B cell (primary cell): ENCODE measurements at regions not wholly inside any gene's neighbourhood (a gene's known extent, or its start where the extent isn't known, plus 50 kb on each side); places are given as distances from the start of the nearest gene placed in this dataset.

Experiments
- ATAC-seq: fragments of 200-7000 bp; cut with Tn5 transposase; one replicate; pipeline ENCODE4 v1.10.0; 2021; ENCODE audit warnings: low read depth, mild to moderate bottlenecking, moderate number of reproducible peaks, moderate library complexity
- CTCF ChIA-PET: fragments of 350-600 bp; sonication (Branson Sonifier 250); formaldehyde crosslinking; loops from one replicate; lab custom pipeline; 2021; ENCODE audit warnings: antibody characterized with exemption, inconsistent platforms; lab: Charles Lee
- POLR2A ChIA-PET: fragments of 350-600 bp; sonication (Branson Sonifier 250); formaldehyde crosslinking; loops from one replicate; lab custom pipeline; 2021; ENCODE audit warnings: antibody characterized with exemption; lab: Charles Lee
- DNase-seq: peaks from one replicate; pipeline ENCODE4 v3.0.0; 2013
- H2AFZ ChIP-seq: 2 replicates; pipeline ENCODE4 v1.6.1; 2012; ENCODE audit warnings: mild to moderate bottlenecking, low read depth, low read length; ENCODE audit not compliant: insufficient read depth, poor library complexity, severe bottlenecking
- H3K27ac ChIP-seq, 2 donors: 1 replicate in 1 of 2; 2 replicates in 1 of 2; pipeline ENCODE4 v1.5.1; 2012 to 2013; ENCODE audit warnings: low read length in 2 of 2, mild to moderate bottlenecking in 2 of 2, moderate library complexity in 1 of 2
- H3K27me3 ChIP-seq, 4 experiments: fragments of 200-600 bp in 1 of 4; sonication (generic) in 1 of 4; replicated peaks in 1 of 4; 1 replicate in 2 of 4; 2 replicates in 2 of 4; pipeline versions ENCODE4 v1.6.1 to v1.7.0; 2013 to 2016; ENCODE audit warnings: low read length in 3 of 4, mild to moderate bottlenecking in 2 of 4, mixed read lengths in 1 of 4, moderate library complexity in 1 of 4; ENCODE audit not compliant: insufficient read depth in 4 of 4, control insufficient read depth in 3 of 4; ENCODE audit errors: control extremely low read depth in 1 of 4
- H3K36me3 ChIP-seq, 2 experiments: replicated peaks in 1 of 2; 1 replicate in 1 of 2; 2 replicates in 1 of 2; pipeline versions ENCODE4 v1.6.1 to v1.7.1; 2013; ENCODE audit warnings: low read length in 1 of 2; ENCODE audit not compliant: insufficient read depth in 2 of 2, control insufficient read depth in 1 of 2; ENCODE audit errors: control extremely low read depth in 1 of 2, extremely low read depth in 1 of 2
- H3K4me1 ChIP-seq, 2 donors: fragments of 200-600 bp in 1 of 2; sonication (generic) in 1 of 2; 1 replicate in 1 of 2; 2 replicates in 1 of 2; pipeline versions ENCODE4 v1.5.1 to v1.6.1; 2013 to 2017; ENCODE audit warnings: low read length in 2 of 2; ENCODE audit not compliant: control insufficient read depth in 2 of 2, insufficient read depth in 2 of 2
- H3K4me2 ChIP-seq: replicated peaks from 2 replicates; pipeline ENCODE3; 2012; ENCODE audit warnings: mild to moderate bottlenecking, low read depth, low read length; ENCODE audit not compliant: poor library complexity, severe bottlenecking
- H3K4me3 ChIP-seq, 5 experiments: fragments of 200-600 bp in 1 of 5; sonication (generic) in 1 of 5; 1 replicate in 3 of 5; 2 replicates in 2 of 5; pipeline versions ENCODE4 v1.5.1 to v1.7.0; 2011 to 2016; ENCODE audit warnings: low read length in 4 of 5, mild to moderate bottlenecking in 4 of 5, low read depth in 2 of 5, control low read depth in 1 of 5, moderate library complexity in 1 of 5; ENCODE audit not compliant: insufficient read depth in 1 of 5; ENCODE audit errors: control extremely low read depth in 1 of 5, extremely low read depth in 1 of 5
- H3K79me2 ChIP-seq: fragments of 200-600 bp; sonication (generic); one replicate; pipeline ENCODE4 v1.6.0; 2016; ENCODE audit warnings: low read length; ENCODE audit not compliant: control insufficient read depth, insufficient read depth
- H3K9ac ChIP-seq: fragments of 200-600 bp; sonication (generic); 2 replicates; pipeline ENCODE4 v1.6.1; 2017; ENCODE audit warnings: mild to moderate bottlenecking, low read length, moderate library complexity
- H3K9me3 ChIP-seq, 3 donors: one replicate each; pipeline versions ENCODE4 v1.6.1 to v1.7.1; 2013; ENCODE audit warnings: low read length in 2 of 3; ENCODE audit not compliant: control insufficient read depth in 2 of 3, insufficient read depth in 1 of 3; ENCODE audit errors: control extremely low read depth in 1 of 3
- H4K20me1 ChIP-seq: 2 replicates; pipeline ENCODE4 v1.6.0; 2012; ENCODE audit warnings: mild to moderate bottlenecking, low read length; ENCODE audit not compliant: insufficient read depth, control insufficient read depth, poor library complexity, severe bottlenecking
- H3K27ac Mint-ChIP-seq: one replicate; pipeline ENCODE4 v1.8.0; 2021; ENCODE audit warnings: mixed read lengths
- H3K27me3 Mint-ChIP-seq: one replicate; pipeline ENCODE4 v1.8.0; 2021; ENCODE audit warnings: mixed read lengths
- H3K4me1 Mint-ChIP-seq: one replicate; pipeline ENCODE4 v1.8.0; 2021; ENCODE audit warnings: mixed read lengths
- H3K4me3 Mint-ChIP-seq: one replicate; pipeline ENCODE4 v1.8.0; 2021; ENCODE audit warnings: mixed read lengths
- H3K9me3 Mint-ChIP-seq: one replicate; pipeline ENCODE4 v1.8.0; 2022; ENCODE audit warnings: mixed read lengths; ENCODE audit not compliant: insufficient read depth
- EZH2 ChIP-seq: IDR thresholded peaks from 2 replicates; pipeline ENCODE4 v1.6.1; 2012; ENCODE audit warnings: borderline replicate concordance, low read depth, mild to moderate bottlenecking, moderate library complexity, low read length; ENCODE audit not compliant: insufficient read depth, poor library complexity, severe bottlenecking
- WGBS: methylation state at CpG from one replicate; pipeline ENCODE4 v1.1.5; 2013; ENCODE audit warnings: missing lambda C conversion rate; ENCODE audit not compliant: insufficient coverage; 5-methylcytosine and 5-hydroxymethylcytosine counted together
- intact Hi-C: fragments of 100-400 bp; cut with micrococcal nuclease; formaldehyde crosslinking; loops from one replicate; pipeline ENCODE4 v1.10.0; 2022
- TF ChIP-seq, protein P1 (sequence below): fragments of 200-600 bp; IDR thresholded peaks from one replicate; pipeline ENCODE4 v1.8.0; 2022; ENCODE audit warnings: antibody characterized with exemption, mild to moderate bottlenecking

DNA sequence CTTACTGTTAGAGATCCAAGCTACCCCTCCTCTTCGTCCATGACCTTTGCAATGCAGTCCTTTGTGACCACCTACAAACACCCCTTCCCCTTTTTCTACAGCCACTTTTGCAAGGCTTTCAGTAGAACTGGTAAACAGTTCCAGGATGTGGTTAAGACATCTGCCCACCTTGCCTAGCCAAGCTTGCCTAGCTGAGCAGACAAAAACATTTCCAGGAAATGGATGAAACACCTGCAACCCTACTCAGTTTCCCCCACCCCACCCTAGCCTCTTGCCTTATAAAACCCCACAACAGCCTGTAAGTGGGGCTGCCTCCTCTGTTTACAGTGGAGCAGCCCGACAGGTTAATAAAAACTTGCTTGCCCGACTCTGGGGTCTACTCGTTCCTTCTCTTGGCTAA is 133.8 kb downstream of the ZC4H2 start:
- Mint-ChIP-seq H3K27ac (peak overlapping the region; percentile 92), H3K9me3 (peaks cover 8% of the 10 kb centered on the region), H3K4me3 (peak overlapping the region; percentile 38), H3K27me3 (no peaks in the 10 kb centered on the region), H3K4me1 (peaks cover 31% of the 10 kb centered on the region)
- Histone ChIP-seq H2AFZ (no peak overlapping the region), H3K9ac (no peak overlapping the region), H3K27me3 (no peaks in the 10 kb centered on the region), H3K79me2 (no peaks in the 10 kb centered on the region), H3K4me3 (no peak overlapping the region), H4K20me1 (no peaks in the 10 kb centered on the region), H3K4me2 (peak overlapping the region; percentile 27), H3K4me1 (peaks cover 19 to 29% of the 10 kb centered on the region in 2 donors), H3K27ac (peak overlapping the region; percentile 67 to 78), H3K36me3 (no peaks in the 10 kb centered on the region), H3K9me3 (peaks cover 3 to 45% (median 43%) of the 10 kb centered on the region in 3 donors)
- ATAC-seq (peak; percentile 82), DNase-seq (peak; percentile 29)
- ChIA-PET CTCF (no interaction called here), POLR2A (interaction anchor here (0.8 to 0.9 kb wide), 2 partner anchors 8 to 637 kb away, joined by 3 read pairs; partner anchors contain the start of gene AMER1)
- WGBS: 23% methylated on average over 4 of the region's 4 CpGs
- TF ChIP-seq, protein P1, sequence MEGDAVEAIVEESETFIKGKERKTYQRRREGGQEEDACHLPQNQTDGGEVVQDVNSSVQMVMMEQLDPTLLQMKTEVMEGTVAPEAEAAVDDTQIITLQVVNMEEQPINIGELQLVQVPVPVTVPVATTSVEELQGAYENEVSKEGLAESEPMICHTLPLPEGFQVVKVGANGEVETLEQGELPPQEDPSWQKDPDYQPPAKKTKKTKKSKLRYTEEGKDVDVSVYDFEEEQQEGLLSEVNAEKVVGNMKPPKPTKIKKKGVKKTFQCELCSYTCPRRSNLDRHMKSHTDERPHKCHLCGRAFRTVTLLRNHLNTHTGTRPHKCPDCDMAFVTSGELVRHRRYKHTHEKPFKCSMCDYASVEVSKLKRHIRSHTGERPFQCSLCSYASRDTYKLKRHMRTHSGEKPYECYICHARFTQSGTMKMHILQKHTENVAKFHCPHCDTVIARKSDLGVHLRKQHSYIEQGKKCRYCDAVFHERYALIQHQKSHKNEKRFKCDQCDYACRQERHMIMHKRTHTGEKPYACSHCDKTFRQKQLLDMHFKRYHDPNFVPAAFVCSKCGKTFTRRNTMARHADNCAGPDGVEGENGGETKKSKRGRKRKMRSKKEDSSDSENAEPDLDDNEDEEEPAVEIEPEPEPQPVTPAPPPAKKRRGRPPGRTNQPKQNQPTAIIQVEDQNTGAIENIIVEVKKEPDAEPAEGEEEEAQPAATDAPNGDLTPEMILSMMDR: no peak
- no peak for TF ChIP-seq EZH2
- intact Hi-C loops: no loop called here

DNA sequence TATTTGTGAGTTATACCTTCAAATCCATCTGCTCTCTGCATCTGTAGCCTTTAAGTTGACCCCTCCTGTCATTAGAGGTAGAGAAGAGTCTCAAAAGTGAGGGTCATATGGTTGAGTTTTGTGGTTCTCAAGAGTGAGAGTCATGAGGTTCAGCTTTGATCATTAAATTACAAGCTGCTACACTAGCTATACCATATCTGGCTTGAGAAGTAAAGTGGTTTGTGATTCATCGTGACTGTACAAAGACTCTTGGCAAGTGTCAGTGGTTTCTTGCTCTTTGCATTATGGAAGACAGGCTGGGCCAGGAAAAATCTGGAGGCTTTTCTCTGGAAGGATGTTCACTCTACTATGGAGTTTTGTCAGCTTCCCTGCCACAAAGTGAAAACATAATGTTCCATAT is 170.6 kb downstream of the ZC4H2 start:
- no peaks in the 10 kb centered on the region for H3K27me3 Mint-ChIP-seq
- H3K4me2 ChIP-seq: no peak overlapping the region
- TF ChIP-seq EZH2: no peak
- TF ChIP-seq, protein P1: no peak
- H3K27ac Mint-ChIP-seq: no peak overlapping the region
- H3K4me3 ChIP-seq: no peak overlapping the region
- intact Hi-C loops: no loop called here
- WGBS: no CpG with 5 or more reads among the region's 1 CpG
- ATAC-seq: no peak
- no peak overlapping the region for H3K4me3 Mint-ChIP-seq
- no peaks in the 10 kb centered on the region for H3K79me2 ChIP-seq
- H3K4me1 ChIP-seq: no peaks in the 10 kb centered on the region
- peaks cover 0 to 5% (median 0%) of the 10 kb centered on the region in 3 donors for H3K9me3 ChIP-seq
- no peak overlapping the region for H2AFZ ChIP-seq
- no peaks in the 10 kb centered on the region for H4K20me1 ChIP-seq
- no peaks in the 10 kb centered on the region for H3K9me3 Mint-ChIP-seq
- H3K9ac ChIP-seq: no peak overlapping the region
- DNase-seq: no peak
- H3K36me3 ChIP-seq: no peaks in the 10 kb centered on the region
- no peaks in the 10 kb centered on the region for H3K27me3 ChIP-seq
- no peaks in the 10 kb centered on the region for H3K4me1 Mint-ChIP-seq
- H3K27ac ChIP-seq: no peak overlapping the region
- ChIA-PET CTCF (no interaction called here), POLR2A (no interaction called here)
